CD4-positive, alpha-beta memory T cell (primary cell): ENCODE measurements at regions not wholly inside any gene's neighbourhood (a gene's known extent, or its start where the extent isn't known, plus 50 kb on each side); places are given as distances from the start of the nearest gene placed in this dataset.
"Not testable (repeated sequence)": the region's sequence is repeated elsewhere in the genome, so short reads cannot be mapped to it uniquely, and the experiment has no call there.

Source experiments
- CTCF ChIA-PET: fragments of 350-600 bp; sonication (Branson Sonifier 250); formaldehyde crosslinking; loops from one replicate; lab custom pipeline; 2021; ENCODE audit warnings: inconsistent platforms; ENCODE audit not compliant: partially characterized antibody; lab: Charles Lee
- POLR2A ChIA-PET: fragments of 350-600 bp; sonication (Branson Sonifier 250); formaldehyde crosslinking; loops from one replicate; lab custom pipeline; 2021; ENCODE audit not compliant: partially characterized antibody; lab: Charles Lee
- DNase-seq, 5 donors: peaks; one replicate each; pipeline versions ENCODE4 v3.0.0 to v3.0.0-alpha.2; 2020 to 2022; ENCODE audit warnings: mixed read lengths in 1 of 5
- H3K27ac ChIP-seq: one replicate; pipeline ENCODE4 v1.7.0; 2013; ENCODE audit warnings: low read depth, low read length
- H3K27me3 ChIP-seq: 2 replicates; pipeline ENCODE4 v1.7.0; 2013; ENCODE audit warnings: mild to moderate bottlenecking, low read length, moderate library complexity; ENCODE audit not compliant: insufficient read depth
- H3K36me3 ChIP-seq: 2 replicates; pipeline ENCODE4 v1.7.0; 2013; ENCODE audit warnings: mild to moderate bottlenecking, low read length, moderate library complexity; ENCODE audit not compliant: insufficient read depth
- H3K4me1 ChIP-seq: 2 replicates; pipeline ENCODE4 v1.7.0; 2013; ENCODE audit warnings: mild to moderate bottlenecking, low read length, moderate library complexity; ENCODE audit not compliant: insufficient read depth
- H3K4me3 ChIP-seq, 2 donors: one replicate each; pipeline ENCODE4 v1.7.0; 2013; ENCODE audit warnings: low read length in 2 of 2, mild to moderate bottlenecking in 1 of 2
- H3K9me3 ChIP-seq, 2 donors: one replicate each; pipeline ENCODE4 v1.7.0; 2013; ENCODE audit warnings: low read length in 2 of 2, control low read depth in 1 of 2; ENCODE audit not compliant: control insufficient read depth in 1 of 2
- H3K27ac Mint-ChIP-seq, 7 donors: one replicate each; pipeline ENCODE4 v1.8.0; 2020 to 2021; ENCODE audit warnings: mixed read lengths in 7 of 7, mild to moderate bottlenecking in 6 of 7, inconsistent platforms in 3 of 7, moderate library complexity in 3 of 7
- H3K27me3 Mint-ChIP-seq, 2 donors: one replicate each; pipeline ENCODE4 v1.8.0; 2020 to 2021; ENCODE audit warnings: mixed read lengths in 2 of 2
- H3K36me3 Mint-ChIP-seq, 2 donors: one replicate each; pipeline ENCODE4 v1.8.0; 2020 to 2021; ENCODE audit warnings: mixed read lengths in 2 of 2, inconsistent platforms in 1 of 2, mild to moderate bottlenecking in 1 of 2
- H3K4me1 Mint-ChIP-seq, 4 donors: one replicate each; pipeline ENCODE4 v1.8.0; 2020 to 2021; ENCODE audit warnings: mixed read lengths in 4 of 4, mild to moderate bottlenecking in 1 of 4
- H3K4me3 Mint-ChIP-seq, 8 donors: one replicate each; pipeline ENCODE4 v1.8.0; 2020 to 2021; ENCODE audit warnings: mixed read lengths in 8 of 8, mild to moderate bottlenecking in 7 of 8, moderate library complexity in 6 of 8, inconsistent platforms in 3 of 8
- H3K9me3 Mint-ChIP-seq, 8 donors: one replicate each; pipeline ENCODE4 v1.8.0; 2020 to 2021; ENCODE audit warnings: mixed read lengths in 8 of 8, mild to moderate bottlenecking in 5 of 8, inconsistent platforms in 3 of 8, moderate library complexity in 1 of 8
- intact Hi-C: fragments of 100-400 bp; cut with micrococcal nuclease; formaldehyde crosslinking; loops from one replicate; pipeline ENCODE4 v1.15.1; 2023

- peaks cover 0 to 4% (median under 1%) of the 10 kb centered on the region in 4 donors for H3K4me1 Mint-ChIP-seq
- no peak for DNase-seq
- Histone ChIP-seq H3K4me3 (no peak overlapping the region), H3K27me3 (no peaks in the 10 kb centered on the region), H3K27ac (no peak overlapping the region), H3K9me3 (no peaks in the 10 kb centered on the region), H3K4me1 (no peaks in the 10 kb centered on the region), H3K36me3 (no peaks in the 10 kb centered on the region)
- H3K4me3 Mint-ChIP-seq, result no peak overlapping the region
- H3K9me3 Mint-ChIP-seq, result peaks cover 0 to 3% (median 0%) of the 10 kb centered on the region in 8 donors
- H3K27me3 Mint-ChIP-seq, result peaks cover 0 to 8% of the 10 kb centered on the region in 2 donors
- H3K27ac Mint-ChIP-seq, result peak overlapping the region in 2 of 7 donors; percentile 66 to 75
- intact Hi-C loops, result no loop called here
- POLR2A ChIA-PET, result no interaction called here
- peaks cover 0 to 4% of the 10 kb centered on the region in 2 donors for H3K36me3 Mint-ChIP-seq
- CTCF ChIA-PET, result no interaction called here
Observed at GRCh38 chr2:47964277-47964676, 58.0 kb upstream of the FBXO11 start.

- CTCF ChIA-PET, result no interaction called here
- intact Hi-C loops, result no loop called here
Observed at GRCh38 chr2:47964722-47965434, 58.6 kb upstream of the FBXO11 start.

GRCh38 chr2:47976728-47977127, 70.4 kb upstream of the FBXO11 start:
- H3K27me3 ChIP-seq, H3K36me3 Mint-ChIP-seq, POLR2A ChIA-PET, intact Hi-C loops, H3K4me1 ChIP-seq, H3K4me1 Mint-ChIP-seq, H3K4me3 Mint-ChIP-seq, H3K27ac ChIP-seq, DNase-seq, H3K4me3 ChIP-seq, H3K9me3 Mint-ChIP-seq, H3K27ac Mint-ChIP-seq, H3K27me3 Mint-ChIP-seq, CTCF ChIA-PET, H3K36me3 ChIP-seq, H3K9me3 ChIP-seq: not testable (repeated sequence)

More at GRCh38 chr2:47964722-47965434, 58.6 kb upstream of the FBXO11 start:
- DNase-seq, result no peak
- H3K27me3 Mint-ChIP-seq, result peaks cover 3 to 8% of the 10 kb centered on the region in 2 donors
- POLR2A ChIA-PET, result no interaction called here
- H3K4me3 ChIP-seq, result no peak overlapping the region
- H3K4me1 Mint-ChIP-seq, result peaks cover 0 to 4% (median under 1%) of the 10 kb centered on the region in 4 donors
- H3K36me3 Mint-ChIP-seq, result peaks cover 0 to 4% of the 10 kb centered on the region in 2 donors
- no peak overlapping the region for H3K27ac ChIP-seq
- no peaks in the 10 kb centered on the region for H3K36me3 ChIP-seq
- H3K9me3 ChIP-seq, result no peaks in the 10 kb centered on the region
- no peaks in the 10 kb centered on the region for H3K27me3 ChIP-seq
- no peak overlapping the region for H3K27ac Mint-ChIP-seq
- H3K4me3 Mint-ChIP-seq, result no peak overlapping the region
- H3K4me1 ChIP-seq, result no peaks in the 10 kb centered on the region
- peaks cover 0 to 3% (median 0%) of the 10 kb centered on the region in 8 donors for H3K9me3 Mint-ChIP-seq

GRCh38 chr2:47984041-47984440, 77.7 kb upstream of the FBXO11 start:
- Histone ChIP-seq H3K4me3 (no peak overlapping the region), H3K27ac (no peak overlapping the region), H3K36me3 (no peaks in the 10 kb centered on the region), H3K9me3 (no peaks in the 10 kb centered on the region), H3K4me1 (no peaks in the 10 kb centered on the region), H3K27me3 (no peaks in the 10 kb centered on the region)
- ChIA-PET POLR2A (no interaction called here), CTCF (no interaction called here)
- intact Hi-C loops, result no loop called here
- no peaks in the 10 kb centered on the region for H3K4me1 Mint-ChIP-seq
- peaks cover 0 to 3% of the 10 kb centered on the region in 2 donors for H3K27me3 Mint-ChIP-seq
- H3K4me3 Mint-ChIP-seq, result no peak overlapping the region
- H3K27ac Mint-ChIP-seq, result no peak overlapping the region
- no peak for DNase-seq
- H3K9me3 Mint-ChIP-seq, result no peaks in the 10 kb centered on the region
- H3K36me3 Mint-ChIP-seq, result no peaks in the 10 kb centered on the region

- no peaks in the 10 kb centered on the region for H3K36me3 Mint-ChIP-seq
- no peak overlapping the region for H3K4me3 ChIP-seq
- no peaks in the 10 kb centered on the region for H3K9me3 Mint-ChIP-seq
- H3K9me3 ChIP-seq, result no peaks in the 10 kb centered on the region
- H3K4me1 Mint-ChIP-seq, result no peaks in the 10 kb centered on the region
- no peaks in the 10 kb centered on the region for H3K27me3 ChIP-seq
- H3K27ac Mint-ChIP-seq, result no peak overlapping the region
- ChIA-PET POLR2A (no interaction called here), CTCF (no interaction called here)
- intact Hi-C loops, result no loop called here
- H3K4me3 Mint-ChIP-seq, result no peak overlapping the region
- H3K4me1 ChIP-seq, result no peaks in the 10 kb centered on the region
- H3K36me3 ChIP-seq, result no peaks in the 10 kb centered on the region
- no peak overlapping the region for H3K27ac ChIP-seq
- peaks cover 0 to 3% of the 10 kb centered on the region in 2 donors for H3K27me3 Mint-ChIP-seq
- DNase-seq, result no peak
Observed at GRCh38 chr2:47990503-47990902, 84.2 kb upstream of the FBXO11 start.

GRCh38 chr2:47992671-47993070, 86.4 kb upstream of the FBXO11 start:
- H3K4me1 ChIP-seq, result no peaks in the 10 kb centered on the region
- no peaks in the 10 kb centered on the region for H3K36me3 Mint-ChIP-seq
- peaks cover 3% of the 10 kb centered on the region for H3K27me3 ChIP-seq
- no peak overlapping the region for H3K4me3 ChIP-seq
- intact Hi-C loops, result no loop called here
- H3K27ac ChIP-seq, result no peak overlapping the region
- POLR2A ChIA-PET, result no interaction called here
- H3K4me1 Mint-ChIP-seq, result no peaks in the 10 kb centered on the region
- no peak for DNase-seq
- CTCF ChIA-PET, result no interaction called here
- peaks cover 0 to 1% of the 10 kb centered on the region in 2 donors for H3K27me3 Mint-ChIP-seq
- no peaks in the 10 kb centered on the region for H3K9me3 ChIP-seq
- no peaks in the 10 kb centered on the region for H3K36me3 ChIP-seq
- no peak overlapping the region for H3K27ac Mint-ChIP-seq
- H3K4me3 Mint-ChIP-seq, result no peak overlapping the region
- no peaks in the 10 kb centered on the region for H3K9me3 Mint-ChIP-seq

- no peaks in the 10 kb centered on the region for H3K36me3 Mint-ChIP-seq
- no peak overlapping the region for H3K27ac ChIP-seq
- H3K4me1 ChIP-seq, result no peaks in the 10 kb centered on the region
- H3K27ac Mint-ChIP-seq, result no peak overlapping the region
- no peaks in the 10 kb centered on the region for H3K4me1 Mint-ChIP-seq
- no peak for DNase-seq
- H3K27me3 Mint-ChIP-seq, result peaks cover 1 to 5% of the 10 kb centered on the region in 2 donors
- intact Hi-C loops, result no loop called here
- ChIA-PET CTCF (no interaction called here), POLR2A (no interaction called here)
- H3K9me3 ChIP-seq, result no peaks in the 10 kb centered on the region
- H3K36me3 ChIP-seq, result no peaks in the 10 kb centered on the region
- H3K9me3 Mint-ChIP-seq, result no peaks in the 10 kb centered on the region
- no peak overlapping the region for H3K4me3 ChIP-seq
- no peak overlapping the region for H3K4me3 Mint-ChIP-seq
- peaks cover 3% of the 10 kb centered on the region for H3K27me3 ChIP-seq
Observed at GRCh38 chr2:47996808-47997207, 90.5 kb upstream of the FBXO11 start.
